Prostate gland (tissue), 2 donors: ENCODE measurements at regions not wholly inside any gene's neighbourhood (a gene's known extent, or its start where the extent isn't known, plus 50 kb on each side); places are given as distances from the start of the nearest gene placed in this dataset.

Experiments used
- DNase-seq: peaks from one replicate; pipeline ENCODE4 v3.0.0-alpha.2; 2019; ENCODE audit warnings: low spot score
- H3K27ac ChIP-seq, 2 donors: fragments of 200-600 bp; sonication (generic); 2 replicates each; pipeline ENCODE4 v1.5.1; 2017 to 2019
- H3K27me3 ChIP-seq: fragments of 200-600 bp; sonication (generic); replicated peaks from 2 replicates; pipeline ENCODE4 v1.5.1; 2019; ENCODE audit not compliant: insufficient read depth
- H3K36me3 ChIP-seq, 2 donors: fragments of 200-600 bp; sonication (generic); 1 replicate in 1 of 2; 2 replicates in 1 of 2; pipeline versions ENCODE4 v1.5.1 to v1.8.1; 2017 to 2019
- H3K4me1 ChIP-seq: fragments of 200-600 bp; sonication (generic); replicated peaks from 2 replicates; pipeline ENCODE4 v1.5.1; 2019
- H3K4me3 ChIP-seq, 2 donors: fragments of 200-600 bp; sonication (generic); 2 replicates each; pipeline ENCODE4 v1.5.1; 2017 to 2019
- H3K9me3 ChIP-seq: fragments of 200-600 bp; sonication (generic); 2 replicates; pipeline ENCODE4 v1.5.1; 2017
- POLR2A ChIP-seq: fragments of 450-650 bp; IDR thresholded peaks from one replicate; pipeline ENCODE4 v1.6.1; 2016; ENCODE audit warnings: antibody characterized with exemption, mild to moderate bottlenecking
- POLR2AphosphoS5 ChIP-seq: sonication (generic); formaldehyde crosslinking; IDR thresholded peaks from one replicate; pipeline ENCODE4 v1.6.1; 2017; ENCODE audit warnings: antibody characterized with exemption
- WGBS: methylation state at CpG from one replicate; pipeline ENCODE4 v1.1.5; 2018; 5-methylcytosine and 5-hydroxymethylcytosine counted together
- intact Hi-C: fragments of 100-400 bp; cut with DNase I; formaldehyde crosslinking; loops from one replicate; pipeline ENCODE4 v1.14.2; 2022
- TF ChIP-seq, protein P1 (sequence below), 4 experiments: fragments of 200-600 bp in 2 of 4; fragments of 450-650 bp in 2 of 4; sonication (generic) in 2 of 4; IDR thresholded peaks; 1 replicate in 3 of 4; 2 replicates in 1 of 4; pipeline ENCODE4 v1.5.1; 2016 to 2019; ENCODE audit warnings: antibody characterized with exemption in 4 of 4, mild to moderate bottlenecking in 2 of 4, moderate library complexity in 2 of 4

DNA sequence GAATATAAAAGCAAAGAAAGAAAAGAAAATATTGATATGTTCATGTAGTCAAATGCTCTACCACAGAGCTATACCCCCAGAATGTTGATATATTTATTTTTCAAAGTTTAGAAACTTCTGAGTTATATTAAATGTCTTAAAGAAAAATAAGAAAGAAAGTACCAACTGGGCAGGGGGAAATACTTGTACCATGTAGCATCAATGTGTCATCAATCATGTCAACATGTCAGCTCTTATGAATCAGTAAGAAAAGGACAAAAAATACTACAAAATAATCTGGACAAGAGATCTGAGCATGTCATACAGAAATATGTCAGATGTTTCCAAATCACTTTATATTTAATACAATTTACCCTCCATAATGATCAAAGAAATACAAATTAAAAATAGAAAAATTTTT is 595.1 kb upstream of the ATP2B1 start:
- no peak for DNase-seq
- Histone ChIP-seq H3K4me1 (no peaks in the 10 kb centered on the region), H3K36me3 (no peaks in the 10 kb centered on the region), H3K27ac (no peak overlapping the region), H3K4me3 (no peak overlapping the region), H3K9me3 (no peaks in the 10 kb centered on the region), H3K27me3 (no peaks in the 10 kb centered on the region)
- no peak for TF ChIP-seq POLR2AphosphoS5
- no peak for TF ChIP-seq POLR2A
- TF ChIP-seq, protein P1, sequence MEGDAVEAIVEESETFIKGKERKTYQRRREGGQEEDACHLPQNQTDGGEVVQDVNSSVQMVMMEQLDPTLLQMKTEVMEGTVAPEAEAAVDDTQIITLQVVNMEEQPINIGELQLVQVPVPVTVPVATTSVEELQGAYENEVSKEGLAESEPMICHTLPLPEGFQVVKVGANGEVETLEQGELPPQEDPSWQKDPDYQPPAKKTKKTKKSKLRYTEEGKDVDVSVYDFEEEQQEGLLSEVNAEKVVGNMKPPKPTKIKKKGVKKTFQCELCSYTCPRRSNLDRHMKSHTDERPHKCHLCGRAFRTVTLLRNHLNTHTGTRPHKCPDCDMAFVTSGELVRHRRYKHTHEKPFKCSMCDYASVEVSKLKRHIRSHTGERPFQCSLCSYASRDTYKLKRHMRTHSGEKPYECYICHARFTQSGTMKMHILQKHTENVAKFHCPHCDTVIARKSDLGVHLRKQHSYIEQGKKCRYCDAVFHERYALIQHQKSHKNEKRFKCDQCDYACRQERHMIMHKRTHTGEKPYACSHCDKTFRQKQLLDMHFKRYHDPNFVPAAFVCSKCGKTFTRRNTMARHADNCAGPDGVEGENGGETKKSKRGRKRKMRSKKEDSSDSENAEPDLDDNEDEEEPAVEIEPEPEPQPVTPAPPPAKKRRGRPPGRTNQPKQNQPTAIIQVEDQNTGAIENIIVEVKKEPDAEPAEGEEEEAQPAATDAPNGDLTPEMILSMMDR (IDR thresholded peaks at IDR 0.05): no peak
- intact Hi-C loops: no loop called here

DNA sequence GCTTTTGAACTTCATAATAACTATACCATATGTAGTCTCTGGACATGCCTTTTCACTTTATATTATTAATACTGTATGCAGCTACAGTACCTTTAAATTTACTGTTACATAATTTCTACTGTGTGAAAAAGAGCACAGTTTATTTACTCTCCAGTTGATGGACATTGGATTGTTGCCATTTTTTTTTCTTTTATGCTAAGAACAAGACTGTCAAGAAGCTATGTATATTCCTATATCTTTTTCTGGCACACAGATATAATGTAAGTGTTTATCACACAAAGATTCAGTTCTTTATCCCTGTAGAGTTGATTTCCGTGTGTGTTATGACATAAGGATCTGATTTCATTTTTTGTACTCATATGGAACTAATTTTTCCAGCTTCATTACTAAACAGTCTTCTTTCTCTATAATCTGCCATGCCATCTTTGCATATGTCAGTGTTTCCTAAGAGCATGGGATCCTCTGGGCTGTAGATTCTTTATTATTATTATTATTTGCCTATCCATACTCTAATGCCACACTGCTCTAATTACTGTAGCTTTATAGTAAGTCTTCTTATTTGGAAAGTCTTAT is 593.0 kb upstream of the ATP2B1 start:
- intact Hi-C loops: no loop called here
- WGBS: 97% methylated on average over 1 of the region's 1 CpG
- no peak overlapping the region for H3K4me3 ChIP-seq

DNA sequence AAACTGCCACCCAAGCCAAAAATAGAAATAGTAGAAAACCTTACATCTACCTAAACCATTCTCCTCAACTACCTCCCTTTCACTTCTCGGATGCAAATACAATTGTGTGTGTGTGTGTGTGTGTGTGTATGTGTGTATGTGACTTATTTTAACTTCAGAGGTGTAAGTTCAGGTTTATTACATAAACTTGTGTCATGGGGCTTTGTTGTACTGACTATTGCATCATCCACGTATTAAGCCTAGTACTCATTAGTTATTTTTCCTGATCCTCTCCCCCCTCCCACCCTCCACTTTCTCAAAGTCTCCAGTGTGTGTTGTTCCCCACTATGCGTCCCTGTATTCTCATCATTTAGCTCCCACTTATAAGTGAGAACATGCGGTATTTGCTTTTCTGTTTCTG is 592.5 kb upstream of the ATP2B1 start:
- Histone ChIP-seq H3K27me3 (no peaks in the 10 kb centered on the region), H3K4me1 (no peaks in the 10 kb centered on the region), H3K27ac (no peak overlapping the region), H3K36me3 (no peaks in the 10 kb centered on the region), H3K9me3 (no peaks in the 10 kb centered on the region), H3K4me3 (no peak overlapping the region)
- 89% methylated on average over 4 of the region's 4 CpGs for WGBS
- no peak for DNase-seq
- TF ChIP-seq POLR2A (no peak), POLR2AphosphoS5 (no peak)
- TF ChIP-seq, protein P1 (IDR thresholded peaks at IDR 0.05): no peak
- intact Hi-C loops: no loop called here

More for the DNA sequence above, 593.0 kb upstream of the ATP2B1 start:
- no peak for DNase-seq
- no peak overlapping the region for H3K27ac ChIP-seq
- no peaks in the 10 kb centered on the region for H3K27me3 ChIP-seq
- no peaks in the 10 kb centered on the region for H3K36me3 ChIP-seq
- no peaks in the 10 kb centered on the region for H3K9me3 ChIP-seq
- TF ChIP-seq POLR2A (no peak), POLR2AphosphoS5 (no peak)
- TF ChIP-seq, protein P1 (IDR thresholded peaks at IDR 0.05): no peak
- H3K4me1 ChIP-seq: no peaks in the 10 kb centered on the region

DNA sequence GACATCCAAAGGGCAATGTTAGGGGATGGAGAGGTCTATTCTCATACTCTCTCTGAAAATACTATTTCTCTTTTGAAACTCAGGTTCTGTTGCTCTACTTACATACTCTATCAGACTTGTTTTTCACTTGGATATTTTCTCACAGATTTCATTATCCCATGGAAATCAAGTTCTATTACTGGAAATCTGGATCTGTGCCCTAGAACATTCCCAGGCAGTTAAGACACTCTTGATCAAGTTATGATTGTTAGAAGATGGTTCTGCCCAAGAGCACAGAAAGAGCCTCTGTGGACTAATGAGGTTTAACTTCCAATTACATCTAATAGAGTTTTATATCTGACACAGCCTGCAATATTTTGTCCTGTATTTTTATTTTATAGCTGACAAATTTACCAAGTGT is 591.0 kb upstream of the ATP2B1 start:
- Histone ChIP-seq H3K27ac (no peak overlapping the region), H3K9me3 (no peaks in the 10 kb centered on the region), H3K36me3 (no peaks in the 10 kb centered on the region), H3K4me3 (no peak overlapping the region), H3K27me3 (no peaks in the 10 kb centered on the region), H3K4me1 (no peaks in the 10 kb centered on the region)
- TF ChIP-seq, protein P1 (IDR thresholded peaks at IDR 0.05): no peak
- TF ChIP-seq POLR2AphosphoS5 (no peak), POLR2A (no peak)
- intact Hi-C loops: no loop called here
- no peak for DNase-seq

DNA sequence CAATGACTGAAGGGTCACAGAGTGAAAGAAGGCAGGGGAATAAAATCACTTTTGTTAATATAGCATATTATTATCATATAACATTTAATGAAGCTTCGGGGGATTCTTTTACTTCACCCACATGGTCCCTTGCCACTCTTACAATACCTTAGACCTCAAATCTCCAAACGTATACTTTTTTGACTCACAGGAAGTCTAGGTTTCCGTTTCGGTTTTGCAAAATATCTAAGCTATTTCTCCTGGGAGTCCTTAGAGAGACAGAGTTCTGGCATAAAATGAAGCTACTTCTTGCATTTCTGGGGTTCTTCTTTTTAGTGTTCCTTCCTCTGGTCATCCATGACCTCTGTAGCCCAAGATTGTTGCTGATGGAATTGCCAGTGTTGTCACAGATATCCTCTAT is 590.5 kb upstream of the ATP2B1 start:
- Histone ChIP-seq H3K4me1 (no peaks in the 10 kb centered on the region), H3K4me3 (no peak overlapping the region), H3K36me3 (no peaks in the 10 kb centered on the region), H3K27ac (no peak overlapping the region), H3K27me3 (no peaks in the 10 kb centered on the region), H3K9me3 (no peaks in the 10 kb centered on the region)
- WGBS: 80% methylated on average over 4 of the region's 4 CpGs
- intact Hi-C loops: no loop called here
- no peak for DNase-seq
- TF ChIP-seq POLR2A: no peak
- no peak for TF ChIP-seq POLR2AphosphoS5
- TF ChIP-seq, protein P1 (IDR thresholded peaks at IDR 0.05): no peak
